Astrocyte of the spinal cord (primary cell): ENCODE measurements at regions not wholly inside any gene's neighbourhood (a gene's known extent, or its start where the extent isn't known, plus 50 kb on each side); places are given as distances from the start of the nearest gene placed in this dataset.

Source experiments
- DNase-seq: peaks from one replicate; pipeline ENCODE4 v3.0.0; 2011; ENCODE audit warnings: low read depth, low spot score
- H3K4me3 ChIP-seq: 2 replicates; pipeline ENCODE4 v1.5.1; 2011; ENCODE audit warnings: low read depth, mild to moderate bottlenecking, low read length, moderate library complexity
- CTCF ChIP-seq: IDR thresholded peaks from 2 replicates; pipeline ENCODE4 v1.5.1; 2012; ENCODE audit warnings: low read depth, mild to moderate bottlenecking, low read length, inconsistent platforms
- in situ Hi-C: cut with HindIII; loops from 2 replicates; pipeline ENCODE4 v1.10.0; 2017; ENCODE audit warnings: low sequenced_read_pairs

GRCh38 chr9:1388216-1388615, 338.1 kb downstream of the DMRT2 start:
- no peak overlapping the region for H3K4me3 ChIP-seq
- in situ Hi-C loops, result no loop called here
- TF ChIP-seq CTCF, result no peak
- no peak for DNase-seq

DNA sequence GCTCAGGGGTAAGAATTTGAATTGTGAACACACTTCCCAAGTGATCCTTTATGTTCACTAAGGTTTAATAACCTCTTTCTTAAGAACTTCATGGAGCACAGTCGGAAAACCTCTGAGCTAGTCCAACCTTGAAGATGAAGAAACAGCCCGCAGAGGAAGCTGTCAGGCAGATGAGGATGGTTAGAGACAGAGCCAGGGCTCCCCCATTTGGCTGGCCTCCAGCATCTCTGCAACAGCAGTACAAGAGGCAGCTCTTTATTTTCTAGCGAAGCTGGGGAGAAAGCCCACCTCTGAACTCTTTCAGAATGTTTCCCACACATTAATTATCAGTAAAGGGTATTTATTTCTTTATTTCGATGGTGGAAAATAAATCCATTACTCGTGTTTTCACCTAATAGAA, 350.8 kb downstream of the DMRT2 start:
- in situ Hi-C loops, result no loop called here
- H3K4me3 ChIP-seq, result no peak overlapping the region
- DNase-seq, result no peak
- no peak for TF ChIP-seq CTCF

- DNase-seq, result no peak
- no peak for TF ChIP-seq CTCF
- in situ Hi-C loops, result no loop called here
- no peak overlapping the region for H3K4me3 ChIP-seq
Observed at GRCh38 chr9:1404940-1405339, 354.8 kb downstream of the DMRT2 start.

DNA sequence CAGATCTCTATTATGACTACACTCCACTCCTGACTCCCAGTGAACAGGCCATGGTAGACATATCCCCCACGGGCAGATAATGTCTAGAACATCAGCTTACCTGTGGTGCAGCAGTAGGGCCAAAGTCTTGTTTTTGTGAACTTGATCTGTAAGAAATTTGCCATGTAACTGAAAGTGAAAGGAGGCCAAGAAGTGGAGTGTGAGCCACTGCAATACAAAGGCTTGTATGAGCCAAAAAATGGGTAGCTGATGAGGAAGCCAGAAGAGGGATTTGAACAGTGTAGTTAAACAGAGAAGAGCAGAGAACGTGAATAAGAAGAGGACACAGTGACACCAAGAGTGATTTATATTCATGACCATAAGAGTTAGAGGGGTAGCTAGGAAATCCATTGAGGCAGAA, 361.7 kb downstream of the DMRT2 start:
- no peak for DNase-seq
- no peak for TF ChIP-seq CTCF
- no peak overlapping the region for H3K4me3 ChIP-seq
- in situ Hi-C loops, result no loop called here

GRCh38 chr9:1414711-1415131, 364.6 kb downstream of the DMRT2 start:
- no peak for DNase-seq
- TF ChIP-seq CTCF, result no peak
- in situ Hi-C loops, result no loop called here
- no peak overlapping the region for H3K4me3 ChIP-seq

- no peak overlapping the region for H3K4me3 ChIP-seq
- in situ Hi-C loops, result no loop called here
- no peak for TF ChIP-seq CTCF
- no peak for DNase-seq
Observed at GRCh38 chr9:1415146-1415545, 365.0 kb downstream of the DMRT2 start.

DNA sequence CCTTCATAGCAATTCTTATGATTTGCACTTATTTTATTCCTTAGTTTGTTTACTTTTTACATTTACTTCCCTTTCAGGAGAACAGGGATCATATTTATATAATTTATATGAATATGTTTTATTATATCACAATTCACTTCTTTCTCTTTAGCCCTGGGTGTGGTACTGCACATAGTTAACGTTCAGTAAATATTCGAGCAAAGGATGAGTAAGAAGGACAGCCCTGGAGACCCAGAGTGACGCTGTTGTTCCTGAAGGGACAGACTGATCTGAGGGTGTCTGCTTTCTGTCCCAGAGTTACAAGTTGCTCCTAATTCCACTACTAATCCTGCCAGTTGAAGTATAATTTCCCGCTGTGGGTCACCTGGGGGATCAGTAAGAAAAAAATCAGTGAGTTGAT, 366.1 kb downstream of the DMRT2 start:
- no peak for DNase-seq
- H3K4me3 ChIP-seq, result no peak overlapping the region
- in situ Hi-C loops, result no loop called here
- TF ChIP-seq CTCF, result no peak
